Caco-2 (cell line): ENCODE measurements at regions not wholly inside any gene's neighbourhood (a gene's known extent, or its start where the extent isn't known, plus 50 kb on each side); places are given as distances from the start of the nearest gene placed in this dataset.

Source experiments
- BruUV-seq: library from RNA; stranded (reverse); fragments of 400-500 nt; replicated peaks from 2 replicates; lab custom pipeline; 2021; lab: Mats Ljungman, UMichigan
- CTCF ChIA-PET: fragments of 300-600 bp; sonication (Branson Sonifier 250); formaldehyde crosslinking; loops from one replicate; lab custom pipeline; 2022; ENCODE audit warnings: antibody characterized with exemption; lab: Charles Lee
- POLR2A ChIA-PET: fragments of 300-600 bp; sonication (Branson Sonifier 250); formaldehyde crosslinking; loops from one replicate; lab custom pipeline; 2022; ENCODE audit warnings: antibody characterized with exemption; lab: Charles Lee
- DNase-seq, 2 experiments: peaks; one replicate each; pipeline versions ENCODE4 v3.0.0 to v3.0.0-alpha.2; 2020 to 2022
- H3K27me3 ChIP-seq: replicated peaks from 2 replicates; pipeline ENCODE4 v1.6.0; 2011; ENCODE audit warnings: low read length; ENCODE audit not compliant: control insufficient read depth, insufficient read depth
- H3K36me3 ChIP-seq: 2 replicates; pipeline ENCODE4 v1.5.1; 2011; ENCODE audit warnings: low read length; ENCODE audit not compliant: control insufficient read depth, insufficient read depth
- H3K4me1 ChIP-seq: fragments of 250-450 bp; sonication (Bioruptor Pico); 2 replicates; pipeline ENCODE4 v1.5.1; 2020; ENCODE audit warnings: mild to moderate bottlenecking
- H3K4me3 ChIP-seq: 2 replicates; pipeline ENCODE4 v1.5.1; 2011; ENCODE audit warnings: low read depth, mild to moderate bottlenecking, control low read depth, low read length
- H3K9me3 ChIP-seq: fragments of 250-450 bp; sonication (Bioruptor Pico); 2 replicates; pipeline ENCODE4 v1.5.1; 2020; ENCODE audit warnings: mild to moderate bottlenecking, moderate library complexity
- H3K27ac Mint-ChIP-seq: one replicate; pipeline ENCODE4 v1.8.0; 2022; ENCODE audit warnings: mixed read lengths; ENCODE audit not compliant: unreplicated experiment
- H3K27me3 Mint-ChIP-seq: one replicate; pipeline ENCODE4 v1.8.0; 2022; ENCODE audit warnings: mixed read lengths; ENCODE audit not compliant: insufficient read depth, unreplicated experiment
- H3K36me3 Mint-ChIP-seq: one replicate; pipeline ENCODE4 v1.8.0; 2022; ENCODE audit warnings: mild to moderate bottlenecking, mixed read lengths; ENCODE audit not compliant: insufficient read depth, unreplicated experiment
- H3K4me1 Mint-ChIP-seq: one replicate; pipeline ENCODE4 v1.8.0; 2022; ENCODE audit warnings: low read depth, mixed read lengths; ENCODE audit not compliant: unreplicated experiment
- H3K4me3 Mint-ChIP-seq: one replicate; pipeline ENCODE4 v1.8.0; 2022; ENCODE audit warnings: mild to moderate bottlenecking, moderate library complexity, mixed read lengths; ENCODE audit not compliant: unreplicated experiment
- H3K9me3 Mint-ChIP-seq: one replicate; pipeline ENCODE4 v1.8.0; 2022; ENCODE audit warnings: mixed read lengths; ENCODE audit not compliant: unreplicated experiment
- intact Hi-C: fragments of 100-400 bp; cut with micrococcal nuclease; formaldehyde crosslinking; loops from one replicate; pipeline ENCODE4 v1.10.0; 2022; ENCODE audit not compliant: unreplicated experiment
- TF ChIP-seq, protein P1 (sequence below), 2 experiments: fragments of 200-600 bp in 1 of 2; IDR thresholded peaks; 1 replicate in 1 of 2; 2 replicates in 1 of 2; pipeline versions ENCODE4 v1.5.1 to v1.8.0; 2011 to 2022; ENCODE audit warnings: antibody characterized with exemption in 1 of 2, control low read depth in 1 of 2, inconsistent platforms in 1 of 2, low read depth in 1 of 2, low read length in 1 of 2, mild to moderate bottlenecking in 1 of 2, moderate library complexity in 1 of 2; ENCODE audit not compliant: insufficient read depth in 1 of 2, severe bottlenecking in 1 of 2, unreplicated experiment in 1 of 2

DNA sequence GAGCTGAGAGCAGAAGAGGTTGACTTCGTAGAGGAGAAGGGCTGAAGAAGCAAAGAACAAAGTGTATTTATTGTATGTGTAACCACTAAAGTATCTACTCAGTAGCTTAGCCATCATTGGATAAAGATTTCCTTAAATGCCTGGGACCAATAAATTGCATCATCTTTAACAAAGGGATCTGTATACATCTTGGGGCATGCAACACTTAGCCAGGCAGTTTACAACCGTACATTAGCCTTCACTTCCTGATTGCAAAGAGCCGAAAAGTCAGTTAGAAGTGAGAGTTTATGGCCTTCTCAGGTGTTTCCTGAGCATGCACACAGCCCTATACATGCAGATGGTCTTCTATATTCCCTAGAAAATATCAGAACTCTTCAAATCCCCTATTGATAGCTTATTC, 68.0 kb upstream of the MAGED1 start:
- Histone ChIP-seq H3K9me3 (no peaks in the 10 kb centered on the region), H3K4me3 (no peak overlapping the region), H3K4me1 (no peaks in the 10 kb centered on the region), H3K36me3 (no peaks in the 10 kb centered on the region), H3K27me3 (no peaks in the 10 kb centered on the region)
- intact Hi-C loops, result no loop called here
- TF ChIP-seq, protein P1, sequence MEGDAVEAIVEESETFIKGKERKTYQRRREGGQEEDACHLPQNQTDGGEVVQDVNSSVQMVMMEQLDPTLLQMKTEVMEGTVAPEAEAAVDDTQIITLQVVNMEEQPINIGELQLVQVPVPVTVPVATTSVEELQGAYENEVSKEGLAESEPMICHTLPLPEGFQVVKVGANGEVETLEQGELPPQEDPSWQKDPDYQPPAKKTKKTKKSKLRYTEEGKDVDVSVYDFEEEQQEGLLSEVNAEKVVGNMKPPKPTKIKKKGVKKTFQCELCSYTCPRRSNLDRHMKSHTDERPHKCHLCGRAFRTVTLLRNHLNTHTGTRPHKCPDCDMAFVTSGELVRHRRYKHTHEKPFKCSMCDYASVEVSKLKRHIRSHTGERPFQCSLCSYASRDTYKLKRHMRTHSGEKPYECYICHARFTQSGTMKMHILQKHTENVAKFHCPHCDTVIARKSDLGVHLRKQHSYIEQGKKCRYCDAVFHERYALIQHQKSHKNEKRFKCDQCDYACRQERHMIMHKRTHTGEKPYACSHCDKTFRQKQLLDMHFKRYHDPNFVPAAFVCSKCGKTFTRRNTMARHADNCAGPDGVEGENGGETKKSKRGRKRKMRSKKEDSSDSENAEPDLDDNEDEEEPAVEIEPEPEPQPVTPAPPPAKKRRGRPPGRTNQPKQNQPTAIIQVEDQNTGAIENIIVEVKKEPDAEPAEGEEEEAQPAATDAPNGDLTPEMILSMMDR (IDR thresholded peaks at IDR 0.05; ENCODE audit: insufficient read depth in 1 of 2, low read depth in 1 of 2, low read length in 1 of 2, severe bottlenecking in 1 of 2, unreplicated experiment in 1 of 2), result no peak
- ChIA-PET POLR2A (interaction anchor here (0.5 kb wide), 1 partner anchor 23 kb away, joined by 3 read pairs; no protein-coding TSS in a partner anchor), CTCF (no interaction called here)
- no peaks in the 10 kb centered on the region for H3K36me3 Mint-ChIP-seq
- no TSS peak for BruUV-seq
- H3K4me1 Mint-ChIP-seq, result peaks cover 8% of the 10 kb centered on the region
- H3K27me3 Mint-ChIP-seq, result no peaks in the 10 kb centered on the region
- no peak for DNase-seq
- H3K9me3 Mint-ChIP-seq, result no peaks in the 10 kb centered on the region
- no peak overlapping the region for H3K4me3 Mint-ChIP-seq
- H3K27ac Mint-ChIP-seq, result peak overlapping the region; percentile 77

DNA sequence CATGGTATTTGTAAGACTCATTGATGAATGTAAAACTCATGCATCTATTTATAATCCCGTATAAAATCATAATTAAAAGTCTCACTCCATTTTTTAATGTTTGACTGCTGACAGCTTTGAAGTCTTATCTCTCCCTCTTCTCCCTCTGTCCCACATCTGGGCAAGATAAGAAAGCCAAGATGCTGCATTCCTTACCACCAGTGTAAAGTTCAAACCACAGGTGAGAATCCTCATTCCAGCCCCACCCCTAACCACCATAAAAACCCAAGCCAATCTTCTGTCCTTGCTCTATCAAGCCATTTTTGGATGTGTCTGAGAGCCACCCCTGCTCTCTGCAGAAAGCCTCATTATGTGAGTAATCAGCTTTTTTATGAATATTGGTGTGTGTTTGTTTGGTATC, 59.3 kb upstream of the MAGED1 start:
- peak; percentile 54 to 68 for DNase-seq
- H3K27ac Mint-ChIP-seq, result peak overlapping the region; percentile 42
- H3K9me3 ChIP-seq, result no peaks in the 10 kb centered on the region
- no peaks in the 10 kb centered on the region for H3K9me3 Mint-ChIP-seq
- no peaks in the 10 kb centered on the region for H3K27me3 Mint-ChIP-seq
- peak overlapping the region; percentile 59 for H3K4me3 Mint-ChIP-seq
- POLR2A ChIA-PET, result no interaction called here
- CTCF ChIA-PET, result no interaction called here
- H3K36me3 Mint-ChIP-seq, result peaks cover 8% of the 10 kb centered on the region
- intact Hi-C loops, result loop anchor here (1.0 kb wide), 1 partner anchor 59 kb away; the partner anchor contains the start of gene MAGED1
- H3K27me3 ChIP-seq, result no peaks in the 10 kb centered on the region
- TF ChIP-seq, protein P1 (IDR thresholded peaks at IDR 0.05; ENCODE audit: insufficient read depth in 1 of 2, low read depth in 1 of 2, low read length in 1 of 2, severe bottlenecking in 1 of 2, unreplicated experiment in 1 of 2), result no peak
- peaks cover 23% of the 10 kb centered on the region for H3K4me1 ChIP-seq
- H3K36me3 ChIP-seq, result no peaks in the 10 kb centered on the region
- BruUV-seq, result no TSS peak
- peaks cover 12% of the 10 kb centered on the region for H3K4me1 Mint-ChIP-seq
- peak overlapping the region; percentile 21 for H3K4me3 ChIP-seq

DNA sequence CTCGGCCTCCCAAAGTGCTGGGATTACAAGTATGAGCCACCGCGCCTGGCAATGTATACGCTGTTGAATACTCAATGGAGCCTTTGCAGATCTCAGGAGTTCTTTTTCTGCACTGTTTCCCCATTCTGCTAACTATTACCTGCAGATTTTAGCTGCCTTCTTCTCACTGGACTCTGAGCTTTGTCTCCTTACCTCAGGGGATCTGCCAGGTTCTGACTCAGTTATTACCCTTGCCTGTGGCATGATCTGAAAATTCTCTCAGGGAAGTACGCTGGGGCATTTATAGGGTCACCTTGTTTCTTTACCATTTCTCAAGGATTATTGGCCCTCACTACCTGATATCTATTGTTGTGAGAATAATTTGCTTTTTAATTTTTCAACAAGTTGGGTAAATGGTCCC, 56.6 kb upstream of the MAGED1 start:
- CTCF ChIA-PET, result no interaction called here
- TF ChIP-seq, protein P1 (IDR thresholded peaks at IDR 0.05; ENCODE audit: insufficient read depth in 1 of 2, low read depth in 1 of 2, low read length in 1 of 2, severe bottlenecking in 1 of 2, unreplicated experiment in 1 of 2), result no peak
- H3K27ac Mint-ChIP-seq, result peak overlapping the region; percentile 22

More for the DNA sequence above, 56.6 kb upstream of the MAGED1 start:
- Histone ChIP-seq H3K9me3 (no peaks in the 10 kb centered on the region), H3K4me1 (peaks cover 23% of the 10 kb centered on the region), H3K4me3 (no peak overlapping the region), H3K36me3 (no peaks in the 10 kb centered on the region), H3K27me3 (no peaks in the 10 kb centered on the region)
- POLR2A ChIA-PET, result no interaction called here
- Mint-ChIP-seq H3K27me3 (no peaks in the 10 kb centered on the region), H3K36me3 (peaks cover 8% of the 10 kb centered on the region), H3K4me1 (peaks cover 16% of the 10 kb centered on the region), H3K4me3 (no peak overlapping the region), H3K9me3 (no peaks in the 10 kb centered on the region)
- DNase-seq, result no peak
- BruUV-seq, result no TSS peak
- intact Hi-C loops, result no loop called here
